ENCODE measurements at regions not wholly inside any gene's neighbourhood (a gene's known extent, or its start where the extent isn't known, plus 50 kb on each side); places are given as distances from the start of the nearest gene placed in this dataset.

- no peaks in the 10 kb centered on the region for H3K4me1 ChIP-seq (ENCODE audit: control insufficient read depth, extremely low read depth, insufficient read depth, low read length)
- H3K4me3 ChIP-seq (replicated peaks in 1 of 4; ENCODE audit: control extremely low read depth in 1 of 4, insufficient read depth in 1 of 4, low read depth in 3 of 4, low read length in 4 of 4): no peak overlapping the region
- no peaks in the 10 kb centered on the region for H4K20me1 ChIP-seq (ENCODE audit: control insufficient read depth, extremely low read depth, insufficient read depth, low read length)
- H3K27ac ChIP-seq (ENCODE audit: insufficient read depth, low read length): no peak overlapping the region
- no peaks in the 10 kb centered on the region for H3K9me3 ChIP-seq (ENCODE audit: control insufficient read depth, insufficient read depth, low read depth, low read length)
- DNase-seq (ENCODE audit: low read depth in 2 of 2): no peak
- no peaks in the 10 kb centered on the region for H3K27me3 ChIP-seq (ENCODE audit: control insufficient read depth, insufficient read depth, low read length)
- H3K36me3 ChIP-seq (ENCODE audit: control insufficient read depth, insufficient read depth, low read length): no peaks in the 10 kb centered on the region
- no peak overlapping the region for H2AFZ ChIP-seq (ENCODE audit: low read length)
- TF ChIP-seq, protein P1, sequence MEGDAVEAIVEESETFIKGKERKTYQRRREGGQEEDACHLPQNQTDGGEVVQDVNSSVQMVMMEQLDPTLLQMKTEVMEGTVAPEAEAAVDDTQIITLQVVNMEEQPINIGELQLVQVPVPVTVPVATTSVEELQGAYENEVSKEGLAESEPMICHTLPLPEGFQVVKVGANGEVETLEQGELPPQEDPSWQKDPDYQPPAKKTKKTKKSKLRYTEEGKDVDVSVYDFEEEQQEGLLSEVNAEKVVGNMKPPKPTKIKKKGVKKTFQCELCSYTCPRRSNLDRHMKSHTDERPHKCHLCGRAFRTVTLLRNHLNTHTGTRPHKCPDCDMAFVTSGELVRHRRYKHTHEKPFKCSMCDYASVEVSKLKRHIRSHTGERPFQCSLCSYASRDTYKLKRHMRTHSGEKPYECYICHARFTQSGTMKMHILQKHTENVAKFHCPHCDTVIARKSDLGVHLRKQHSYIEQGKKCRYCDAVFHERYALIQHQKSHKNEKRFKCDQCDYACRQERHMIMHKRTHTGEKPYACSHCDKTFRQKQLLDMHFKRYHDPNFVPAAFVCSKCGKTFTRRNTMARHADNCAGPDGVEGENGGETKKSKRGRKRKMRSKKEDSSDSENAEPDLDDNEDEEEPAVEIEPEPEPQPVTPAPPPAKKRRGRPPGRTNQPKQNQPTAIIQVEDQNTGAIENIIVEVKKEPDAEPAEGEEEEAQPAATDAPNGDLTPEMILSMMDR (conservative IDR thresholded peaks at IDR 0.05 in 1 of 2, IDR thresholded peaks at IDR 0.05 in 1 of 2; ENCODE audit: low read depth in 1 of 2, low read length in 2 of 2): no peak
- no peak for TF ChIP-seq EZH2 (IDR thresholded peaks at IDR 0.05; ENCODE audit: low read length, missing control alignments)
- no peaks in the 10 kb centered on the region for H3K79me2 ChIP-seq (ENCODE audit: control insufficient read depth, insufficient read depth, low read length)
- no peak overlapping the region for H3K9ac ChIP-seq (ENCODE audit: insufficient read depth, low read length)
- H3K4me2 ChIP-seq (ENCODE audit: extremely low read depth, insufficient read depth, low read length): no peak overlapping the region
These were observed 427.4 kb upstream of the CADM1 start for GRCh38 chr11:115931548-115932083.

DNA sequence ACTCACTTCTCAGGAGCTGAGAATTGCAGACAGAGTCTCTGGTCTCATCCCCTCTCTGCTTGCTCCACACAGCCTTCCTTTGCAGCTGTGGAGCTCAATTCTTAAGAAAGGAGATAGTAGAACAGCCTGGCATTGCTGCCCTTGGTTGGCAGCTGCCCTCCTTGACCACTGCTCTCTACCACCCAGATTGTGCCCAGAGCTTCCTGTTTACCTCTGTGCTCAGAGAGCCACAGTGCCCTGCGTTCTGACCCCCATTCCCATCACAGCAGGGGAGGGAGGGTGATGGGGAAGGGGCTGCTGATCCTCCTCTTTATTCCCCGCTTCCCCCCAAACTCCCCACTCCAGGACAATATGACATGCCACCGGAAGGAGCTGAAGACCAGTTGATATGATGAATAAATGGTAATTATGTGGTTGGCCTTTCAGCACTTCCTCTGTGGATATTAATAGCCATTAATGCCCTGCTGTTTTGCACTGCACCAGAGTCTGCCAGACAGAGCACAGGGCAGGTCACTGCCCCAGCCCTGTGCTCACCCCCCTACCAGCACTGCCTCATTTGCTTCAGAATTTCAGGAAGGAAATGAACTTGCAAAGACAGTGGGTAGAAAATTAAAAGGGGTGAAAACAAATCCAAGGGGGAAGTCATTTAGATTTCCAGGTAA, 426.8 kb upstream of the CADM1 start:
- H3K4me1 ChIP-seq (ENCODE audit: control insufficient read depth, extremely low read depth, insufficient read depth, low read length): no peaks in the 10 kb centered on the region
- DNase-seq (ENCODE audit: low read depth in 2 of 2): peak in 1 of 2 donors; percentile 20
- no peaks in the 10 kb centered on the region for H3K36me3 ChIP-seq (ENCODE audit: control insufficient read depth, insufficient read depth, low read length)
- H3K79me2 ChIP-seq (ENCODE audit: control insufficient read depth, insufficient read depth, low read length): no peaks in the 10 kb centered on the region
- no peak overlapping the region for H2AFZ ChIP-seq (ENCODE audit: low read length)
- H3K9me3 ChIP-seq (ENCODE audit: control insufficient read depth, insufficient read depth, low read depth, low read length): no peaks in the 10 kb centered on the region
- H3K4me2 ChIP-seq (ENCODE audit: extremely low read depth, insufficient read depth, low read length): no peak overlapping the region
- H3K27me3 ChIP-seq (ENCODE audit: control insufficient read depth, insufficient read depth, low read length): no peaks in the 10 kb centered on the region
- no peak overlapping the region for H3K9ac ChIP-seq (ENCODE audit: insufficient read depth, low read length)
- no peak overlapping the region for H3K27ac ChIP-seq (ENCODE audit: insufficient read depth, low read length)
- H3K4me3 ChIP-seq (replicated peaks in 1 of 4; ENCODE audit: control extremely low read depth in 1 of 4, insufficient read depth in 1 of 4, low read depth in 3 of 4, low read length in 4 of 4): no peak overlapping the region
- no peaks in the 10 kb centered on the region for H4K20me1 ChIP-seq (ENCODE audit: control insufficient read depth, extremely low read depth, insufficient read depth, low read length)
- TF ChIP-seq EZH2 (IDR thresholded peaks at IDR 0.05; ENCODE audit: low read length, missing control alignments): no peak
- TF ChIP-seq, protein P1 (conservative IDR thresholded peaks at IDR 0.05 in 1 of 2, IDR thresholded peaks at IDR 0.05 in 1 of 2; ENCODE audit: low read depth in 1 of 2, low read length in 2 of 2): no peak

- TF ChIP-seq, protein P1 (conservative IDR thresholded peaks at IDR 0.05 in 1 of 2, IDR thresholded peaks at IDR 0.05 in 1 of 2; ENCODE audit: low read depth in 1 of 2, low read length in 2 of 2): no peak
- no peak for TF ChIP-seq EZH2 (IDR thresholded peaks at IDR 0.05; ENCODE audit: low read length, missing control alignments)
- Histone ChIP-seq H3K4me2 (ENCODE audit: extremely low read depth, insufficient read depth, low read length) (no peak overlapping the region), H3K79me2 (ENCODE audit: control insufficient read depth, insufficient read depth, low read length) (no peaks in the 10 kb centered on the region), H3K9me3 (ENCODE audit: control insufficient read depth, insufficient read depth, low read depth, low read length) (no peaks in the 10 kb centered on the region), H2AFZ (ENCODE audit: low read length) (no peak overlapping the region), H3K9ac (ENCODE audit: insufficient read depth, low read length) (no peak overlapping the region), H3K4me3 (replicated peaks in 1 of 4; ENCODE audit: control extremely low read depth in 1 of 4, insufficient read depth in 1 of 4, low read depth in 3 of 4, low read length in 4 of 4) (no peak overlapping the region), H3K27me3 (ENCODE audit: control insufficient read depth, insufficient read depth, low read length) (no peaks in the 10 kb centered on the region), H4K20me1 (ENCODE audit: control insufficient read depth, extremely low read depth, insufficient read depth, low read length) (no peaks in the 10 kb centered on the region), H3K36me3 (ENCODE audit: control insufficient read depth, insufficient read depth, low read length) (no peaks in the 10 kb centered on the region), H3K4me1 (ENCODE audit: control insufficient read depth, extremely low read depth, insufficient read depth, low read length) (no peaks in the 10 kb centered on the region), H3K27ac (ENCODE audit: insufficient read depth, low read length) (no peak overlapping the region)
- DNase-seq (ENCODE audit: low read depth in 2 of 2): peak in 1 of 2 donors; percentile 25
These were observed 426.1 kb upstream of the CADM1 start for GRCh38 chr11:115930291-115930690.
